ENCODE measurements at regions not wholly inside any gene's neighbourhood (a gene's known extent, or its start where the extent isn't known, plus 50 kb on each side); places are given as distances from the start of the nearest gene placed in this dataset.

DNA sequence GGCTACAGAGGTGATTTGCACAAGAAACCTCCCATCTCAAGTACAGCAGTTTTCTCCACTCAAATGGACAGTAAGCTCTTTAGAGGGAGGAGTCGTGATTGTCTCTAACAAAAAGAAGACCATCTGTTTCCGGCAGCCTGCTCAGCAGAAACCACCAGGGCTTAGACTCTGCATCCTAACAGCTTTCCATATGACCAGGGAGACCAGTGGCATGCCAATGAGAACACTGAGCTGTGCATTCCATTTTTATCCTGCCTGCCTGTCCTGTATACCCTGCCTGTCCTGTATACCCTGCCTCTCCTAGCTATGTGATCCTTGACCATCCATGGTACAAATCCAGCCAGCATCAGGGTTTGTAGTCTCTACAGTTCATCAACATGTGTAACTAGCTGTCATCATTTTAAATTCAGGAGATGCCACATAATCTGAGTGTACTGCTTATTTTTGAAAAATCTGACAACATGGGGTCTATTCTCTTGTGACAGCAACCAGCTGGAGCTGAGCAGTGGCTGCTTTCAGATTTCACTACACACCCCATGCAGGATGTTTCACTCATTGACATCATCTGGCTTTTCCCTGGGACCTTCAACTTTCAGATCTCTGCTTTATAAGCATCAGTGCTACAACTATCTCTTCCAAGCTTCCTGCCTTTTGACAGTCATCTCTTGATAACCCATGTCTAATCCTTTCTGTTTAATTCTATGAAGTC is 50.5 kb upstream of the POU2AF2 start:
- no peak for DNase-seq (ENCODE audit: low read depth)

DNA sequence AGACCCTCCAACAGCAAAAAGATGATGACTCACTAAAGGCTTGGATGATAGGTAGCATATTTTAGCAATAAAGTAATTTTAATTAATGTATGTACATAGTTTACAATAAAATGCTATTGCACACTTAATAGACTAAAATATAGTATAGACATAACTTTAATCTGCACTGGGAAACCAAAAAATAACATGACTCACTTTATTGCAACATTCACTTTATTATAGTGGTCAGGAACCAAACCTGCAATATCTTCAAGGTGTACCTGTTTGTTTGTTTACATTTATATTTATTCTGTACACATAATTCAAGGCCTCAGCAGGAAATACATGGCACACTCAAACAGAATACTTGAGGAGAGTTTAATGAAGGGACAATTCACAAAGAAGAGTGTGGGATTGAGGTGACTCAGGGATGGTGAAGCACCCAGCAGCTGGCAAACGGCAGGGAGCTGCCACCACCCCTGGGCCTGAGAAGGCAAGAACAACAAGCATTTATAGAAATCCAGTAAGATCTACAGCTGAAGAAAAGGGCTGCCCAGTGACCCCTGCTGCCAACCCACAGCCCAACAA is 51.5 kb upstream of the POU2AF2 start:
- DNase-seq (ENCODE audit: low read depth): peak; percentile 35

DNA sequence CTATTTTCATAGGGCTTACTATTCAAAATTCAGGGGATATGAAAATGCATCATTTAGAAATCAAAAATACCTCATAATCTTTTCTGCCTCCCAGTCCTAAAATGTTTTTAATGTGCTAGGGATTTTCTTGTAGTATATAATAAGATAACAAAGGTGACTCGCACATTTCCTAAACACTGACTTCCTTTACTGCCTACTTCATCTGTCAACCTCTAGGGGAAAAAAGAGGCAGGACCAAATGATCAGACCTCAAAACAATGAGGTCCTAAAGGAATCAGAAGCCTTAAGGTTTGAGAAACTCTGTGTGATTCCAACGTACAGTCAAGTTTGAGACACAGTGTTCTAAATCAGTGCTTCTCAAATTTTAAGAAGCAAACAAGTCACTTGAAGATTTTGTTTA is 56.1 kb upstream of the POU2AF2 start:
- no peak for DNase-seq (ENCODE audit: low read depth)

GRCh38 chr11:111186308-111186915 is 59.1 kb upstream of the POU2AF2 start:
- DNase-seq (ENCODE audit: low read depth): no peak

DNA sequence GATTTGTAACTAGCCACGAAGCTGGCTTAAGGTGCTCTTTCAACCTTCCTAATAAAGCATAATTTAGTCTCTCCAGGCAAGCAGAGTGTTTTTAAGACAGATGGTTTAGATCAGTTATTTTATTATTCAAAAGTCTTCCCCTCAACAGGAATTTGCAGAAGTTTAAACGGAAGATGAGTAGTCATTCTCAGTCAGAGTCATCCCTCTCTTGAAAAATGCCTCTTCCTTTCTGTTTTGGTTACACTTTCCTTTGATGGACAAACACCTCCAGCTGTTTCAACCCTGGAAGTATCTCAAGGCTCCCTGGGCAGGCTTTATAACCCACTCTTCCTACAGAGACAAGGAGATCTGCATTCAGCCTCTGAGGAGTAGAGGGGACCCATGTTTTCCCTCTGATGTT is 60.3 kb upstream of the POU2AF2 start:
- DNase-seq (ENCODE audit: low read depth): peak; percentile 32

DNA sequence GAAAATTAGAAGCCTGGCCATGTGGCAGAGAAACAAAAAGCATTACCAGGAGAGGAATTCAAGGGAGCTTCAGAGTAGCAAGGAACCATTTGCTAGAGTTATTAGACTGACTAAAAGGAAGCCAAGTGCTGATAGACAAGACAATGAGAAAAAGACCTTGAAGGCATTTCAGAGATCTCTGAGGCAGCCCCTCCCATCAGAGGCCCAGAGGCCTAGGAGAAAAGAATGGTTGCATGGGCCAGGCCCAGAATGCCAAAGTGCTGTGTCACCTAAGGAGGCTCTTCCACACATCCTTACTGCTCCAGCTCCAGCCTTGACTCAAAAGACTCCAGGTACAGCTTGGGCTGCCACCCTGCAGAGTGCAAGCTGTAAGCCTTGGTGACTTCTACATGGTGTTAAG is 61.8 kb upstream of the POU2AF2 start:
- no peak for DNase-seq (ENCODE audit: low read depth)

- DNase-seq (ENCODE audit: low read depth): no peak
These were observed 66.2 kb upstream of the POU2AF2 start for GRCh38 chr11:111179184-111179910.

GRCh38 chr11:111177037-111177871 is 68.3 kb upstream of the POU2AF2 start:
- no peak for DNase-seq (ENCODE audit: low read depth)

DNA sequence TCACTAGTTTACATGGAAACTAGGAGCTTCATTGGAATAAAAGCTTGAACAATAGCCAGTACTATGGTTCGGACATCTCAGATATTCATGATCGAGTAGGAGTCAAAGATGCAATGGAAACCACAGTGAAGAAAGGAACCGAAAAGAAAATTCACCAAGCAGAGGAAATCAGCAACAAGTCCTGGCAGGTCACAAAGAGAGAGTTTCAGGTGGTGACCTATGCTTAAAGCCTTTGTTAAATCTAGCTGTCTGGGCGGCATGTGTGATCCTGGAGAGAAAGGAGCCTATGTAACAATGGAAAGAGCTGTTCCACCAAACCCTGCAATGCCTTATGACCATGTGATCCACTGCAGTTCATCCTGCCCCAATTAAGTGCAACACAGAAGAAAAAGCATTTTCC is 68.9 kb upstream of the POU2AF2 start:
- DNase-seq (ENCODE audit: low read depth): no peak

GRCh38 chr11:111173221-111173620 is 72.3 kb upstream of the POU2AF2 start:
- DNase-seq (ENCODE audit: low read depth): no peak

- DNase-seq (ENCODE audit: low read depth): no peak
These were observed 73.1 kb upstream of the POU2AF2 start for GRCh38 chr11:111172321-111172862.

- DNase-seq (ENCODE audit: low read depth): no peak
These were observed 74.7 kb upstream of the POU2AF2 start for GRCh38 chr11:111170761-111171379.

DNA sequence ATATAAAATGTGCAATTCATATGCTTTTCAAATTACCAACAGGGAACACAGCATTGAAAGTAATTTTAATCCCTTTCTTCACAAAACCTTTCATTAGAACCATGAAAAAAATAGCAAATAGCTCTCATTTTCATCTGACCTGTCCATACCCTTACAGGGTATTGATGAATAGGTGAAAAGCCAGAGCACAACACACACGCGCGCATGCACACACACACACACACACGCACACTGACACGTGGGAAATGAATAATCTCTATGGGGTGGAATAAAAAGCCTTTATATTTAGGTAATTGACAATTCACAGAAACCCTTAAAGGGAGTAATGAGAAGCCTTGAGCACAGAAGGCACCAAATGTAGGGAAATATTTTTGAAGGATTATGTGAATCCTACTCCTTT is 76.2 kb upstream of the POU2AF2 start:
- DNase-seq (ENCODE audit: low read depth): no peak

DNA sequence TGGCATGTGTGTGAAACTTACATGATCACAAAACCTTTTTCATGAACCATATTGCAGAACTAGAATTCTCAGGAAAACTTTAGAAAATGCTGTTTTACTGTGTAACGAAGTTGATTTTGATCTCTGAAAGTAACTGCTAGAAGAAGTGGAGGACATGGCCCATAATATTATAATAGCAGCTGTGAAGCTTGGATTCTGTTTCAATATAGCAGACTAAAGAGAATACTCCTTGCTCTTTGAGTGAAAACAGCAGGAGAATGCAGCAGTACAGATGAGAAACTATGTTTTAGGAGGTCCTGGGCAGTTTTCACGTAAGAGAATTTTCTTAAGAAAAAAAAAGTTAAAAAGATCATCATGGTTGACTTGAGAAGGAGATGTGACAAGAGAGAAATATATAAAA is 76.7 kb upstream of the POU2AF2 start:
- no peak for DNase-seq (ENCODE audit: low read depth)

GRCh38 chr11:111167666-111168065 is 77.9 kb upstream of the POU2AF2 start:
- DNase-seq (ENCODE audit: low read depth): no peak

DNA sequence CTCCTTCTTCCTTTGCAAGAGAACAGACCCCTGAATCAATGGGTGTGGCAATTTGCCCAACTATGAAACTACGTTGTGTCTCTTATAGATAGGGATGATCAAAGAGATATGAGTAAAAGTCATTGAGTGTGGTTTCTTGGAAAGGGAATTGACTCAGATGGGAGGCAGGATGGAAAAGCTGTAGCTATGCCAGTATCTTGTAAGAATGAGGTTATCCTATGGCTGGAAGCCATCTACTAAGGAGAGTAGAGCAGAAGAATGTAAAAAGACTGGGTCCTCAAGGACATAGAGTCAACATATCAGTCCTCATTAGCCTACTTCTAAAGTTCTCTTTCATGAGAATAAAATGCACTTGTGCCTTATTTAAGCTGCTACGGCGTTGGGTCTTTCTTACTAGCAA is 78.9 kb upstream of the POU2AF2 start:
- no peak for DNase-seq (ENCODE audit: low read depth)

GRCh38 chr11:111162305-111162704 is 83.2 kb upstream of the POU2AF2 start:
- DNase-seq (ENCODE audit: low read depth): peak; percentile 62

GRCh38 chr11:111157571-111157970 is 88.0 kb upstream of the POU2AF2 start:
- no peak for DNase-seq (ENCODE audit: low read depth)

DNA sequence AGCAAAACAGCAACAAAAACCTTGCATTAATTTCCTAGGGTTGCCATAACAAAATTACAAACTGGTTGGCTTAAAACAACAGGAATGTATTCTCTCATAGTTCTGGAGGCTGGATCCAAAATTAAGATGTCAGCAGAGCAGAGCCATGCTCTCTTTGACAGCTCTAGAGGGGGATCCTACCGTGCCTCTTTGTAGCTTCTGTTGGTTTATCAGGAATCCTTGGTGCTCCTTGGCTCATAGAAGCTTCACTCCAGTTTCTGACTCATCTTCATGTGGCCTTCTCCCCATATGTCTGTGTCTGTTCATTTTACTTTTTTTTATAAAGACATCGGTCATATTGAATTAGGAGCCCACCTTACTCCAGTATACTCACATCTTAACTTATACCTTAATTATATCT is 90.5 kb upstream of the POU2AF2 start:
- peak; percentile 15 for DNase-seq (ENCODE audit: low read depth)

DNA sequence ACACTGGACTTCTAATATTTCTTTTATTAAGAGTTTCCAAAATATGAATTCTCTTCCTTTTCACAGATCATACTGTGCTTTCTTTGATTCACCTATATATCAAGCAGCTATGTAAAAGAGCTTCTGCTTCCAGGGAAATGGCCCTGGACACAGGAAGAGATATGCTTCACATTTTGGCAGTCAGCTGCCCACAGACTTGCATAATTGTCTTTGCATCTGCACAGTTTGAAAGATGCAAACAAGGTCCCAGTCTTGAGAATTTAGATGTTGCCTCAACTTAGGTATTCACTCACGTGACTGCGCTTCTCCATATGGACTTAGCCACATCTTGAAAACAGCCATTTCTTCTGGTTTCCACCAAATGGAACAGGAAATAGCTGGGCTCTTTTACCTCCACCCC is 92.3 kb upstream of the POU2AF2 start:
- DNase-seq (ENCODE audit: low read depth): no peak

GRCh38 chr11:111148953-111149352 is 96.6 kb upstream of the POU2AF2 start:
- DNase-seq (ENCODE audit: low read depth): no peak

Measured in myocyte (in vitro differentiated cells).